ENCODE measurements at regions not wholly inside any gene's neighbourhood (a gene's known extent, or its start where the extent isn't known, plus 50 kb on each side); places are given as distances from the start of the nearest gene placed in this dataset.

DNA sequence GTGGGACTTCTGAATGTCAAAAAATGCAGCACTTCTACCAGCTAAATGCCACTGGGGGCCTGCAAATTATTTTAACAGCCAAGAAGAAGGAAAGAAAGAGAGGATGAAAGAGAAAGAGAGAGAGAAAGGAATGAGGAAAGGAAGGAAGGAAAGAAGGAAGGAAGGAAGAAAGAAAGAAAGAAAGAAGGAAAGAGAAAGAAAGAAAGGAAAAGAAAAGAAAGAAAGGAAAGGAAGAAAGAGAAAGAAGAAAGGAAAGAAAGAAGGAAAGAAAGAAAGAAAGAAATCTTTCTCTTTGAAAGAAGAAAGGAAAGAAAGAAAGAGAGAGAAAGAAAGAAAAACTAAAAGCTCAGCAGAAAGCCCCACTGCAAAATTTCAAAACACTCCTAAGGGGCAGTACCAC is 69.2 kb upstream of the SV2C start:
- CTCF ChIA-PET = no interaction called here
- intact Hi-C loops (cut with micrococcal nuclease) = no loop called here

DNA sequence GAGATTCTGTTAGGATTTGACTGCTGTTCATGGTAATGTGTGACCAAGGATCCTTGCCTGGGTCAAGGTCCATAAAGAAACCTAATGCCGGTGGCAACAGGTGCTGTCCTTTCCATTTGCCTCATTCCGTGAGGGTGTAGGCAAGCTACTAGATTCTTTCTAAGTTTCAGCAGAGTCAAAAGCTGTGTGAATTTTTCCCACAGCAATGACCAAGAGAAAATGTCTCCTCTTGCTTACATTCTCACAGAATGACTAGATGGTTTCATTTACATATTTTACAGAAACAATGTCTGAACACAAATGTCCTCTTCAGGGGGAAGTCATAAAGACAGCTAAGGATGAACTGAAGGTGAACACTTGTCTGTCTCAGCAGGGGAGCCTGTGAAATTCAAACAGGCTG is 75.3 kb upstream of the SV2C start:
- POLR2A ChIA-PET = no interaction called here
- ATAC-seq = no peak

More for the DNA sequence above, 69.2 kb upstream of the SV2C start:
- Histone ChIP-seq H3K27me3 (ENCODE audit: control insufficient read depth in 2 of 2, insufficient read depth in 2 of 2, low read length in 2 of 2) (no peaks in the 10 kb centered on the region), H3K9me3 (ENCODE audit: control insufficient read depth in 2 of 3, low read length in 3 of 3) (no peaks in the 10 kb centered on the region), H3K4me3 (ENCODE audit: low read length) (no peak overlapping the region), H3K36me3 (ENCODE audit: control insufficient read depth in 2 of 3, insufficient read depth in 3 of 3, low read length in 3 of 3) (no peaks in the 10 kb centered on the region), H3K4me1 (ENCODE audit: control insufficient read depth in 2 of 2, insufficient read depth in 2 of 2, low read length in 2 of 2) (no peaks in the 10 kb centered on the region), H3K27ac (ENCODE audit: low read depth, low read length) (no peak overlapping the region)
- H3K4me3 Mint-ChIP-seq = no peak overlapping the region
- peaks cover 0 to 3% (median 0%) of the 10 kb centered on the region in 7 donors for H3K4me1 Mint-ChIP-seq
- no peak for DNase-seq
- no peak for ATAC-seq
- peaks cover 14 to 41% (median 31%) of the 10 kb centered on the region in 5 donors for H3K27me3 Mint-ChIP-seq
- H3K9me3 Mint-ChIP-seq = peaks cover 0 to 4% (median 0%) of the 10 kb centered on the region in 11 donors
- H3K36me3 Mint-ChIP-seq = no peaks in the 10 kb centered on the region
- H3K27ac Mint-ChIP-seq = no peak overlapping the region
- POLR2A ChIA-PET = no interaction called here

DNA sequence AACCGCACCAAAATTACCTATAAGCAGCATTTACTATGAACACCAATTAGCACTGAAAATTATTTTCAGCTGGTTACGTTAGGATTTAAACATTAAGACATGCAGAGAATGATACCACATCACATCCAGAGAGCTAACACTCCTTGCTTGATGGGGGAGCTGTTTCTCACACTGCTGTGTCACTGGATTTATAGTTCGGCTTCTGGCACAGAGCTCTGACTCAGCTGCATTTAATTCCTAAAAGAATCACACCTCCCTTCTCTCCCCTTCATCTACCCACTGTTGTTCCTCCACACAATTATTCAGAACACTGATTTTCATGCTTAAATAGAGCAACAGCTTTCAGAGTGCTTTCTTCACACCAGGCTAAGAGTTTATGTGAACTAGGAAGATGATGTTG is 82.6 kb upstream of the SV2C start:
- H3K27ac Mint-ChIP-seq = no peak overlapping the region
- POLR2A ChIA-PET = no interaction called here
- no peaks in the 10 kb centered on the region for H3K27me3 ChIP-seq (ENCODE audit: control insufficient read depth in 2 of 2, insufficient read depth in 2 of 2, low read length in 2 of 2)
- CTCF ChIA-PET = no interaction called here
- H3K36me3 ChIP-seq (ENCODE audit: control insufficient read depth in 2 of 3, insufficient read depth in 3 of 3, low read length in 3 of 3) = no peaks in the 10 kb centered on the region
- H3K4me1 Mint-ChIP-seq = no peaks in the 10 kb centered on the region
- no peak overlapping the region for H3K4me3 ChIP-seq (ENCODE audit: low read length)
- no peak for DNase-seq
- peaks cover 6 to 28% (median 19%) of the 10 kb centered on the region in 5 donors for H3K27me3 Mint-ChIP-seq
- H3K36me3 Mint-ChIP-seq = peaks cover 0 to 8% (median 6%) of the 10 kb centered on the region in 5 donors
- H3K27ac ChIP-seq (ENCODE audit: low read depth, low read length) = no peak overlapping the region
- no peak for ATAC-seq
- no peaks in the 10 kb centered on the region for H3K4me1 ChIP-seq (ENCODE audit: control insufficient read depth in 2 of 2, insufficient read depth in 2 of 2, low read length in 2 of 2)
- H3K9me3 Mint-ChIP-seq = peaks cover 0 to 26% (median 11%) of the 10 kb centered on the region in 11 donors
- H3K9me3 ChIP-seq (ENCODE audit: control insufficient read depth in 2 of 3, low read length in 3 of 3) = no peaks in the 10 kb centered on the region
- no peak overlapping the region for H3K4me3 Mint-ChIP-seq
- intact Hi-C loops (cut with micrococcal nuclease) = no loop called here

More for the DNA sequence above, 75.3 kb upstream of the SV2C start:
- Histone ChIP-seq H3K27me3 (ENCODE audit: control insufficient read depth in 2 of 2, insufficient read depth in 2 of 2, low read length in 2 of 2) (no peaks in the 10 kb centered on the region), H3K9me3 (ENCODE audit: control insufficient read depth in 2 of 3, low read length in 3 of 3) (no peaks in the 10 kb centered on the region), H3K4me3 (ENCODE audit: low read length) (no peak overlapping the region), H3K4me1 (ENCODE audit: control insufficient read depth in 2 of 2, insufficient read depth in 2 of 2, low read length in 2 of 2) (no peaks in the 10 kb centered on the region), H3K27ac (ENCODE audit: low read depth, low read length) (no peak overlapping the region), H3K36me3 (ENCODE audit: control insufficient read depth in 2 of 3, insufficient read depth in 3 of 3, low read length in 3 of 3) (no peaks in the 10 kb centered on the region)
- H3K9me3 Mint-ChIP-seq = peaks cover 0 to 4% (median 0%) of the 10 kb centered on the region in 11 donors
- no peak for DNase-seq
- no peaks in the 10 kb centered on the region for H3K36me3 Mint-ChIP-seq
- CTCF ChIA-PET = no interaction called here
- H3K27me3 Mint-ChIP-seq = peaks cover 10 to 38% (median 25%) of the 10 kb centered on the region in 5 donors
- no peaks in the 10 kb centered on the region for H3K4me1 Mint-ChIP-seq
- H3K27ac Mint-ChIP-seq = no peak overlapping the region
- intact Hi-C loops (cut with micrococcal nuclease) = no loop called here
- H3K4me3 Mint-ChIP-seq = no peak overlapping the region

DNA sequence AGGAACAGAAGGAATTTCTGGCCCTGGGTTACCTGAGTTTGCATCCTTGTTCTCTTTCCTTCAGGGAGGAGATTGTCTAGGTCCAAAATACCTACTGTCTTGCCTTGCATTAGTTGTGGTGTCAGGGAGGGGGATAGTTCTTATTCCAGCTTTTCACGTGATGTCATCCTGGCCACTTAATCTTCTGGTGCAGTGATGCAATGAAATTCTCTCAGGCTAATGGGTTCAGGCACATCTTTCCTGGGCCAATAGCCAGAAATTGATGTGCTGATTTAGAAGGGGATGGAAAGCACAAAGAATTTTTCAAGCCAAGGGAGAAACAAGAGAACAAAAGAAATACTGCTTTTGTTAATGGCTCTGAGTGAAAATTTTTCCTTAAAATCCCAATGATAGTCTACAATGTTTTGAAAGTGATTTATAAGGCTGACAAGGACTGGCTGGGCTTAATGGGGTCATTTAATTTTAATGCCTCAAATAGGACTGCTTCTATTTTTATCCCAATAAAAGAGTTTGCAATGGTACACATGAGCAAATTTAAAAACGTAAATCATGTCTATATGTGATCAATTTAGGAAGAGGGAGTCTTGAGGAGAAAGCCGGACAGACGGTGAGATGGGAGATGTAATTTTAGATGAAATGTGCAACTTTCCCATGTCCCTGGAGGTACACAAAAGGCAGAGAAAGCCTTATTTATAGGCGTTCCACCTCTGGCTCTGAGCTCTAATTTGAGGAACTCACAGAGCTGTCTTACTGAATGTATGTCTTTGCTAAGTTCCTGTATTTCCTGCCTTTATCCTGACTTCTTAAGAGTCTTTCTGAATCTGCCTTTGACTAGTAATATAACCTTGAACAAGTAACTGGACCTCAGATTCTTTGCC is 89.3 kb upstream of the SV2C start:
- H3K36me3 ChIP-seq (ENCODE audit: control insufficient read depth in 2 of 3, insufficient read depth in 3 of 3, low read length in 3 of 3) = no peaks in the 10 kb centered on the region
- H3K4me1 ChIP-seq (ENCODE audit: control insufficient read depth in 2 of 2, insufficient read depth in 2 of 2, low read length in 2 of 2) = no peaks in the 10 kb centered on the region
- POLR2A ChIA-PET = no interaction called here
- H3K27ac Mint-ChIP-seq = no peak overlapping the region
- H3K4me3 ChIP-seq (ENCODE audit: low read length) = no peak overlapping the region
- DNase-seq = no peak
- no peak overlapping the region for H3K4me3 Mint-ChIP-seq
- no peak for ATAC-seq
- peaks cover 0 to 7% (median 4%) of the 10 kb centered on the region in 5 donors for H3K36me3 Mint-ChIP-seq
- no peak overlapping the region for H3K27ac ChIP-seq (ENCODE audit: low read depth, low read length)
- CTCF ChIA-PET = no interaction called here
- no peaks in the 10 kb centered on the region for H3K9me3 ChIP-seq (ENCODE audit: control insufficient read depth in 2 of 3, low read length in 3 of 3)
- H3K4me1 Mint-ChIP-seq = no peaks in the 10 kb centered on the region
- peaks cover 0 to 20% (median 11%) of the 10 kb centered on the region in 5 donors for H3K27me3 Mint-ChIP-seq
- H3K27me3 ChIP-seq (ENCODE audit: control insufficient read depth in 2 of 2, insufficient read depth in 2 of 2, low read length in 2 of 2) = no peaks in the 10 kb centered on the region
- H3K9me3 Mint-ChIP-seq = peaks cover 0 to 25% (median 9%) of the 10 kb centered on the region in 11 donors
- intact Hi-C loops (cut with micrococcal nuclease) = no loop called here

DNA sequence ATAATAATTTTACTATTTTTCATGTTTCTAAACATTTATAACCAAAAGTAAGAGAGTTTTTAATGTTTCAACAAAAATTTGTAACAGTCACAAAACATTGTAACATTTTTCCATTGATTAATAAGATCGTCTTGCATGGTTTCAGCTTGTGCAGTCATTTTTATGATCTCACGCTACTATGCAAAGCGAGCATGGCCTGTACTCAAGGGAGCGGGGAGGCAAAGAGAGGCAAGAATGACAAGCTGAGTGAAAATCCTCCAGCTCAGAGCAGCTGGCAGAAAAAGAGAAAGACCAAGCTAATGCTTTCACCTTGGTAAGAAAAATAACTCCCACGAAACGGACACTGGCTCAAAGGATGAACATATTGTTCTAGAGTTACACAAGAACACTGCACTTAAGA is 90.0 kb upstream of the SV2C start:
- Mint-ChIP-seq H3K36me3 (peaks cover 0 to 6% (median 0%) of the 10 kb centered on the region in 5 donors), H3K27me3 (peaks cover 0 to 20% (median 11%) of the 10 kb centered on the region in 5 donors), H3K27ac (no peak overlapping the region), H3K9me3 (peaks cover 0 to 18% (median 6%) of the 10 kb centered on the region in 11 donors), H3K4me1 (no peaks in the 10 kb centered on the region), H3K4me3 (no peak overlapping the region)
- Histone ChIP-seq H3K4me3 (ENCODE audit: low read length) (no peak overlapping the region), H3K36me3 (ENCODE audit: control insufficient read depth in 2 of 3, insufficient read depth in 3 of 3, low read length in 3 of 3) (no peaks in the 10 kb centered on the region), H3K27me3 (ENCODE audit: control insufficient read depth in 2 of 2, insufficient read depth in 2 of 2, low read length in 2 of 2) (no peaks in the 10 kb centered on the region), H3K4me1 (ENCODE audit: control insufficient read depth in 2 of 2, insufficient read depth in 2 of 2, low read length in 2 of 2) (no peaks in the 10 kb centered on the region), H3K9me3 (ENCODE audit: control insufficient read depth in 2 of 3, low read length in 3 of 3) (no peaks in the 10 kb centered on the region), H3K27ac (ENCODE audit: low read depth, low read length) (no peak overlapping the region)
- ATAC-seq = no peak
- ChIA-PET POLR2A (no interaction called here), CTCF (no interaction called here)
- intact Hi-C loops (cut with micrococcal nuclease) = no loop called here
- no peak for DNase-seq

DNA sequence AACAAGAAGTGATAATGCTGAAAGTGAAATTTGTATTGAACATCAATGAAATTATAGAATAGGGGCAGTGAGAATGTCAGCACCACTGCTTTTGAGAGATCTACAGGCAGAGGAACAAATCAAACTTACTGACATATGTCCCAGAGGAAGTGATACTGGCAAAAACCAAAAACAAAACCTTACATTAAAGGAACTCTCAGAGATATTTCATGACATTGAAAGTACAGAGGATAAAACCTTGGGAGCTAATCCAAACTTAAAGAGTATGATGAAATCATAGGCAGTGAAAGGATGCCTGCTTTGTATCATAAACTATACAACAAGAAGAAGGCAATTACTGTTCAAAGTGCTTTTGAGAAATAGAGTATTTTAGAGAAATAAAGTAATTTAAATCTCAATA is 90.4 kb upstream of the SV2C start:
- DNase-seq (no peak), ATAC-seq (no peak)
- Histone ChIP-seq H3K27ac (ENCODE audit: low read depth, low read length) (no peak overlapping the region), H3K36me3 (ENCODE audit: control insufficient read depth in 2 of 3, insufficient read depth in 3 of 3, low read length in 3 of 3) (no peaks in the 10 kb centered on the region), H3K9me3 (ENCODE audit: control insufficient read depth in 2 of 3, low read length in 3 of 3) (no peaks in the 10 kb centered on the region), H3K4me3 (ENCODE audit: low read length) (no peak overlapping the region), H3K4me1 (ENCODE audit: control insufficient read depth in 2 of 2, insufficient read depth in 2 of 2, low read length in 2 of 2) (no peaks in the 10 kb centered on the region), H3K27me3 (ENCODE audit: control insufficient read depth in 2 of 2, insufficient read depth in 2 of 2, low read length in 2 of 2) (no peaks in the 10 kb centered on the region)
- ChIA-PET CTCF (no interaction called here), POLR2A (no interaction called here)
- no peak overlapping the region for H3K27ac Mint-ChIP-seq
- no peak overlapping the region for H3K4me3 Mint-ChIP-seq
- H3K36me3 Mint-ChIP-seq = peaks cover 0 to 6% (median 0%) of the 10 kb centered on the region in 5 donors
- intact Hi-C loops (cut with micrococcal nuclease) = no loop called here
- H3K4me1 Mint-ChIP-seq = no peaks in the 10 kb centered on the region
- peaks cover 0 to 20% (median 11%) of the 10 kb centered on the region in 5 donors for H3K27me3 Mint-ChIP-seq
- H3K9me3 Mint-ChIP-seq = peaks cover 0 to 16% (median 5%) of the 10 kb centered on the region in 11 donors

DNA sequence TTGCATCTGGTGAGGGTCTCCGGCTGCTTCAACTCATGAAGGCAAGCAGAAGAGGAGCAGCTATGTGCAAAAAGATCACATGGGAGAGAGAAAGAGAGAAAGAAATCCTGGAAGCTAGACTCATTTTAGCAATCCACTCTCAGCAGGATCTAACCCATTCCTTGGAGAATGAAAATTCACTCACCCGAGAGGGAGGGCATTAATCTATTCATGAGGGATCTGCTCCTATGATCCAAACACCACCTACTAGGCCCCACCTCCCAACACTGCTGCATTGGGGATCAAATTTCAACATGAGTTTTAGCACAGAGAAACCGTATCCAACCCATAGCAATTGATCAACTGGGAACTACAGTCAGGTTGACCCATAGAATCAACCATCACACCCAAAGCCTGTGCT is 98.1 kb upstream of the SV2C start:
- Mint-ChIP-seq H3K27ac (no peak overlapping the region), H3K27me3 (peaks cover 0 to 9% (median 4%) of the 10 kb centered on the region in 5 donors), H3K36me3 (no peaks in the 10 kb centered on the region), H3K4me1 (no peaks in the 10 kb centered on the region), H3K4me3 (no peak overlapping the region), H3K9me3 (no peaks in the 10 kb centered on the region)
- DNase-seq (no peak), ATAC-seq (no peak)
- H3K27ac ChIP-seq (ENCODE audit: low read depth, low read length) = no peak overlapping the region
- H3K36me3 ChIP-seq (ENCODE audit: control insufficient read depth in 2 of 3, insufficient read depth in 3 of 3, low read length in 3 of 3) = no peaks in the 10 kb centered on the region
- H3K4me1 ChIP-seq (ENCODE audit: control insufficient read depth in 2 of 2, insufficient read depth in 2 of 2, low read length in 2 of 2) = no peaks in the 10 kb centered on the region
- no peaks in the 10 kb centered on the region for H3K9me3 ChIP-seq (ENCODE audit: control insufficient read depth in 2 of 3, low read length in 3 of 3)
- intact Hi-C loops (cut with micrococcal nuclease) = no loop called here
- H3K27me3 ChIP-seq (ENCODE audit: control insufficient read depth in 2 of 2, insufficient read depth in 2 of 2, low read length in 2 of 2) = no peaks in the 10 kb centered on the region
- ChIA-PET CTCF (no interaction called here), POLR2A (no interaction called here)
- H3K4me3 ChIP-seq (ENCODE audit: low read length) = no peak overlapping the region

Measured in naive thymus-derived CD4-positive, alpha-beta T cell (primary cell).